Head of caudate nucleus (tissue), 42 donors: ENCODE measurements at regions not wholly inside any gene's neighbourhood (a gene's known extent, or its start where the extent isn't known, plus 50 kb on each side); places are given as distances from the start of the nearest gene placed in this dataset.

Experiments used
- DNase-seq, 42 donors: peaks; one replicate each; pipeline versions ENCODE4 v3.0.0 to v3.0.0-alpha.2; 2020 to 2021; ENCODE audit warnings: mixed read lengths in 7 of 42
- intact Hi-C: fragments of 100-400 bp; cut with DNase I; formaldehyde crosslinking; loops from one replicate; pipeline ENCODE4 v1.15.0; 2022

- DNase-seq = no peak
- intact Hi-C loops = no loop called here
Observed at GRCh38 chr10:131424053-131424452, 112.5 kb upstream of the TCERG1L start.

- intact Hi-C loops = no loop called here
- no peak for DNase-seq
Observed at GRCh38 chr10:131424836-131425491, 113.4 kb upstream of the TCERG1L start.

GRCh38 chr10:131425752-131426533 is 114.4 kb upstream of the TCERG1L start:
- DNase-seq = no peak
- intact Hi-C loops = no loop called here

- intact Hi-C loops = no loop called here
- no peak for DNase-seq
Observed at GRCh38 chr10:131426534-131426898, 115.0 kb upstream of the TCERG1L start.

GRCh38 chr10:131427281-131427680 is 115.8 kb upstream of the TCERG1L start:
- no peak for DNase-seq
- intact Hi-C loops = no loop called here

- DNase-seq = no peak
- intact Hi-C loops = no loop called here
Observed at GRCh38 chr10:131427901-131428300, 116.4 kb upstream of the TCERG1L start.

GRCh38 chr10:131429141-131429540 is 117.6 kb upstream of the TCERG1L start:
- DNase-seq = no peak
- intact Hi-C loops = no loop called here

GRCh38 chr10:131429942-131430341 is 118.4 kb upstream of the TCERG1L start:
- DNase-seq = no peak
- intact Hi-C loops = no loop called here

GRCh38 chr10:131430716-131431412 is 119.3 kb upstream of the TCERG1L start:
- intact Hi-C loops = no loop called here
- peak in 2 of 42 donors; percentile 33 to 45 for DNase-seq

- DNase-seq = no peak
- intact Hi-C loops = no loop called here
Observed at GRCh38 chr10:131431533-131431932, 120.0 kb upstream of the TCERG1L start.

- DNase-seq = no peak
- intact Hi-C loops = no loop called here
Observed at GRCh38 chr10:131431978-131432690, 120.6 kb upstream of the TCERG1L start.

- intact Hi-C loops = no loop called here
- DNase-seq = no peak
Observed at GRCh38 chr10:131433568-131433967, 122.0 kb upstream of the TCERG1L start.

GRCh38 chr10:131435232-131435631 is 123.7 kb upstream of the TCERG1L start:
- intact Hi-C loops = no loop called here
- DNase-seq = peak in 1 of 42 donors; percentile 20

- intact Hi-C loops = no loop called here
- peak in 1 of 42 donors; percentile 27 for DNase-seq
Observed at GRCh38 chr10:131435760-131436457, 124.4 kb upstream of the TCERG1L start.

GRCh38 chr10:131436458-131436857 is 124.9 kb upstream of the TCERG1L start:
- intact Hi-C loops = no loop called here
- peak in 9 of 42 donors; percentile 15 to 56 (median 28) for DNase-seq

GRCh38 chr10:131437556-131438475 is 126.3 kb upstream of the TCERG1L start:
- peak in 40 of 42 donors; percentile 14 to 74 (median 56) for DNase-seq
- intact Hi-C loops = no loop called here

- DNase-seq = no peak
- intact Hi-C loops = no loop called here
Observed at GRCh38 chr10:131438665-131439064, 127.1 kb upstream of the TCERG1L start.

GRCh38 chr10:131439705-131440104 is 128.2 kb upstream of the TCERG1L start:
- DNase-seq = no peak
- intact Hi-C loops = no loop called here
